ENCODE measurements at regions not wholly inside any gene's neighbourhood (a gene's known extent, or its start where the extent isn't known, plus 50 kb on each side); places are given as distances from the start of the nearest gene placed in this dataset.

DNA sequence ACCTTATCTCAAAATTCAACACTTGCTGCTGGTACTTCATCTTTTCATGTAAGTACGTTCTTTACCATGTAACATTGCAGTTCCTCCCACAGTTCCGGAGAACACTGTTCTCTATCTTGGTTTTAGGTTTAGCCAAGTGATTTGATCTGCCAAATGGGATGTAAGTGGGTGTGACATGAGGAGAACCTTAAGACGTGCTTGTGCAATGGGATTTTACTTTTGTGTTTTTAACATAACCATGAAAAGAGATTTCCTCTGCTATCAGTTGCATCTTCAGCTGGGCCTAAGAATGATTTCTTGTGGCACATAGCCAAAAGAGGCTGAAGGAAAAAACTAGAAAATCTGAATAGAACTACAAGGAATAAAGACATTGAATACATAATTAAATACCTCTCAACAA, 894.5 kb upstream of the ALCAM start (continued):
- TF ChIP-seq CHD7 (IDR thresholded peaks at IDR 0.05; ENCODE audit: insufficient replicate concordance, low read length): no peak
- TF ChIP-seq BACH1 (IDR thresholded peaks at IDR 0.05; ENCODE audit: low read length): no peak
- TF ChIP-seq ATF3 (IDR thresholded peaks at IDR 0.05; ENCODE audit: insufficient read depth, low read depth, low read length): no peak
